GM18870 (cell line): ENCODE measurements at regions not wholly inside any gene's neighbourhood (a gene's known extent, or its start where the extent isn't known, plus 50 kb on each side); places are given as distances from the start of the nearest gene placed in this dataset.

Experiments
- ATAC-seq: cut with Tn5 transposase; IDR thresholded peaks from one replicate; pipeline ENCODE4 v1.9.1; 2021; ENCODE audit warnings: moderate library complexity; ENCODE audit not compliant: unreplicated experiment

DNA sequence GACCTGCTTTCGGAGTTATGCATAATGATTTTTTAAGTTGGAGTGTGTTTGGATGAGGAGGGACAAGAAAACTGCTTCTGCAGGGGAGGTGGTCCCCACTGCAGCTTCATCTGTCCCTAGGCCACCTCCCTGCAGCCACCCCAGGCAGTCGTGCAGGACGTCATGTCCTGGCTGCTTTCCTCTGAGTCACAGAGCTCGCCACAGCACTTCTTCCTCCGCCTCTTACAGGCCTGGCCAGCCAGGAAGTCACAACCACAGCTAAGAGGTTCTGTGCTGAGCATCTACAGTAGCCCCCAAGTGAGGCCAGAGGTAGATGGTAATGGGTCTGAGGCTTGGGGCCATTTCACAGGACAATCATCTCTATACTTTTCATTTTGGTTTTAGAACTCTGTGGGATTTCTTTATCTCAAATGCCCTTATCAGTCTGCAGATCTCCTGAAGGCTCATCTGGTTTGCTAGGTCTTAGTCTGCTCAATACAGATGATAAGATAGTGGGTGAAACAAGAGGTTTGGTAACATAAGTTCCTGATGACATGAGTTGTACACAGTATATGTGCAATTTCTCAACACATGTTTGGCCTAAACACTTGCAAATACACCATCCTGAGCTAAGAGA, 106.4 kb downstream of the ARF6 start:
- peak; percentile 51 for ATAC-seq

DNA sequence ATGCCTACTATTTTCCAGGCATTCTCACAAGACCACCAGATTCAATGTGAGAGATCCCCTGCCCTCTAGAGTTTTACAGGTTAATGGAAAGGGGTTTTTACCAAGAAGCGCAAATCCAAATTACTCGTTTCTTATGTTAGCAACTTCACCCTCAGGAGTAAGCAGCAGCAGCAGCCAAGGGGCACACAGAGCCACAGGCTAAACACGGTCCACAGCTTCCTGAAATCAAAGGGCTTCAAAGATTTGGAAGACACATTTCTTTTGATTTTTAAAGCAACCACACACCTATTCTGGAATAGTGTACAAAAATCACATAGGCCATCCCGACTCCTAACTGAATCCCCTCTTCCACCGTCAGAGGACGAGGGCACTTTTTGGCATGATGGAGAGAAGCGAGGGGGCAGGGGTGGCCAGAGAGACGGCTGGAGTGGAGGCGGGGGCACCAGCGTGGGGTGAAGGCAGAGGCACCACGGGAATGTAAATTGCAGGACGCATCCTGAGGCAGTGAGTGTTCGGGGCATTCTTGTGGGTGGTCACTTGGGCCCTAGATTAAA, 107.0 kb downstream of the ARF6 start:
- ATAC-seq = no peak

DNA sequence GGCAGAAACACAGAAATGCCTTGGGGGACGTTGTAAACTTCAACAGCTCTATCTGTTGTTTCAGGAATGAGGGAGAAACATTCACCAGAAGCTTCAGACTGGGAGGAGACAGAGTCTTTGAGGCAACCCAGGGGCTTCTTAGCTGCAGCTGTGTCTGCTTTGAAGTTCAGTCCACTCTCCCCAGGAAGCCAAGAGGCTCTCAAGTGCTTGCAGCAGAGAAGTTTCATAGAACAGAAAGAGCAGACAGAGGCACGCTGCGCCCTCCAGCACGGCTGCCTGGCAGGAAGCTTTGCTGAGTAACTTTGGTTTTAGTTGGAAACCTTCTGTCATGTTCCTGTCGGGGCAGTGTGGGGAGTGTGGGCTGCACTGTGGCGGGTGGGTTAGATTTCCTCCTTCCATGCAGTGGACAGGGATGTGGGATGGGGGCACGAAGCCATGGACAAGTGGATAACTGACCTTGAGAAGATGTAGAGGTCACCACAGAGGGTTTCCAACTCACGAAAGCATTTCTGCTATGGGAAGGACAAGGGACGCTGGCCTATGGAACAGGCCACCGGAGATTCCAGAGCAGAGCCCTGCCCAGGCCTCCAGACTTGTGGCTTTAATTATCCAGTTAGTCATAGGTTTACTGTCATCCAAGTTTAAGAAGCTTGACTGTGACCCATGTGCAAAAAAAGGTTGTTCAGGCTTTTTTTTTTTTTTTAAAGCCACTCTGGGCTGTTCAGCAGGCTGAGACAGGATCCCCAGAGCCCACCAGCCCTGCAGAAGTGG, 107.7 kb downstream of the ARF6 start:
- ATAC-seq = no peak

DNA sequence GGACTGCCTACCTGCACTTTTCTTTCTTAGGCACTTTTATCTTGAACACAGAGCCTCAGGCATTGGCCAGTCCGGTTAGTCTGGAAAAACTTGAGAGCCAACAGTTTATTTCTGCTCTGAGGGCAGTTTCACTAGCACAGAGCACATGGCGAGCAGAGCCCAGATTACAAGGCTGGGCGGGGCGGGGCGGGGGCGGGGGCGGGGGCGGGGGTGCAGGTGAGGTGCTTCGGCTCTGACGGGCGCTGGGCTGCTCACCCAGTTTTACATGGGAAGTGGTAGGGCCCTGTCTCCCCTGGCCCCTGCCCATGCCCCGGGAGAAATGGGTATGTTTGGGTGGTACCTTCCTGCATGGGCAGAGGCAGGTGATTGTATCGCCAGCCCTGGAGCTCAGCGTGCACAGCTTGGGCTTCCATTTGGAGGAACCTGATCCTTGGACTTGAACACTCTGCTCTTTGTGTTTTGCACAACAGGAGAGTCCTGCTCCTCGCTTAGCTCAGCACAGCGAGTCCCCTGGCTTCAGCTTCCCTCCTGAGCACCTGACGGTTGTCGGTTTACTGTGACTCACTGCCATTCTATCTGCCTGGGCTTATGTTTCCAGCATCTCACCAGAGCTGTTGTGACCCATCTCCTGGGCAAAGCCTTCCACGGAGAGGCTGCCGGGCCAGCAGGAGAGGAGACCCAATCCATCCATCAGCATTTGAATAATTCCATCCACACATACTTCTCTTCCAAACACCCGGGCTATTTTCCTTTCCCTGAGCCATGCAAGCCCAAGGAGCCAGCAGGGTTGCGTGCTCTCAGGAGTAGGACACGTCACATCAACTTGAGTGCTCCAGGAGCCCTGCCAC, 108.5 kb downstream of the ARF6 start:
- peak; percentile 18 for ATAC-seq

DNA sequence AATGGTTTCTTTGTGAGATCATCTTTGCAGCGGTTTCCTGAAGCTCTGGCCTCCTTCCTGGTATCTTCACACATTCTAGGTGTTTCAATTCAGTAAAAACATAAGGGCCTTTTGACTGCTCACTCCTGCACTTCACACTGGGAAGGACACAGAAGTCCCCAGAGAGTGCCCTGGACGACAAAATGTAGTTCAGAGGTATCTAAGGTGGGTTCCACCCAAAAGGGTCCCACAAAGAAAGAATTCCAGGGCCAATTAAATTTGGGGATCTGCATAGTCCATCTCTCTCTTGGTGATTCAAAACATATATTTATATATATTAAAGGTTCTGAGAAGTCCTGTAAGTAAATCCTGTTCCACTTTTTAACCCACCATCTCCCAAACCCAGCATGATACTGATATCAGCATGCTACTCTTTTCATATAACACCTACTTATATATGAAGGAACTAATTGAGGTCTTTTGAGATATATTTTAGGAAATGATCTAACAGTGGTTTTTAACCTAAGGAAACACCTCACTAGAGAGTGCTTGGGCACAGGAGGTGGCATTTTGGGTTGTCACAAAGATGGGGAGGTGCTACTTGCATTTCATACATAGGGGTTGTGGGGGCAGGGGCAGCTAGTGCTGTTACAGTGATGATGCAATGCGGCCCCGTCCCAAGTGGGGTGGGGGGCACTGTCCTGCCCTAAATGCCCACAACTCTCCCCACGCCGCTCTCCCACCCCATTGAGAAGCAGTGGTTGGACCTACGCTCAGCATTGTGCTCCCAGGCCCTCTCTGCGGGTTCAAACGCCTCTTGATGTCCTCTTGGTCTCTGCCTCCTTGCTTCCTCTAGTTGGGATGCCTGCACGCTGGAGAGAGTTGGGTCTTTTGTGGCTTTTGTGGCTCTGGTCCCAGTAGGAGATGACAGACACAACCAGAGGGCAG, 109.4 kb downstream of the ARF6 start:
- ATAC-seq = peak; percentile 30

DNA sequence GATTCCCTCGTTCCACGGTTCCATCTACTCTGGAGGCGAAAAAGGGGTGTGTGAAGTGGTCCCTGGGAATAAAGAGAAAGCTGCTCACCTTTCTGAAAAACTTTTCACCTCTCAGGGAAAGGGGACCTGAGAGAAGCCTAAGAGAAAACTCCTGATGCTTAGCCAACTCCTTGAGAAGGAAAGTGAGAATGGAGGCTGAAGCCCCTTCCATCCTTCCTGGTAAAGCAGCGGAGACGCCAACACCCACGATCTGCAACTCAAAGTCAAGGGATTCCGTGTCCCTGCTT, 110.0 kb downstream of the ARF6 start:
- no peak for ATAC-seq

DNA sequence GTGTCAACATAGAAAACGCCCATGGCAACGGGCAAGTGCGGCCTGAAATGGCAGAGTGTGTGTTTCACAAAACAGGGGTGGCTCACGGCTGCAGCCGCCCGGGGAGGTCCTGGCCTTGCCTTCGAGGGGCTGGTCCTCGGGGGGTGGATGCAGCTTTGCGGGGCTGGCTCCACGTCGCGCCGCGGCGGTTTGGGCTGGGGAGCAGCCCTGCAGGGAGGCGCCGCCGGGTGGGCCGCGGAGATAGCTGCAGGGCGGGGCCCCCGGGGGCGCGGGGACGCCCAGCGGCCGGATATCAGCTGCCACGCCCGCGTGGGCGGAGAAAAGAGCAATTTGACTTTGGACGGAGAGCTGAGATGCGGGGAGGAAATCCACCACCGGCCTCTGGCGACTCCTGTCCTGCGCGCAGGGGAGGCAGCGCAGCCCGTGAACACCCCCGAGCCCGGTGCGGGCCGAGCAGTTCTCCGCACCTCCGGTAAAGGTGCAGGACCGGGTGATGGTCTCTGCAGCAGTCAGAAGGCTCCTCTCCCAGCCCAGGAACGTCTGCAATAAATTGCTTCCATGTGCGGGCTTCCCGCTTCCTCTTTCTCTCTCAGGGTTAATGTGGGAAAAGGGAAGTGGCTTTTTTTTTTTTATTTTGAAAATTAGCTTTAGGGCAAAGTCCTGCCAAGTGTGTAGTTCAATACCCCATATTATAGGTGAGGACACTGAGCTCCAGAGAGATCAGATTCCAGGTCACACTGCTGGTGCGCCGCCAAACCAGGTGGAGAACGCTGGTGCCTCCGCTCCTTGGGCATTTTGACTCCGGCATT, 110.5 kb downstream of the ARF6 start:
- ATAC-seq = peak; percentile 29

DNA sequence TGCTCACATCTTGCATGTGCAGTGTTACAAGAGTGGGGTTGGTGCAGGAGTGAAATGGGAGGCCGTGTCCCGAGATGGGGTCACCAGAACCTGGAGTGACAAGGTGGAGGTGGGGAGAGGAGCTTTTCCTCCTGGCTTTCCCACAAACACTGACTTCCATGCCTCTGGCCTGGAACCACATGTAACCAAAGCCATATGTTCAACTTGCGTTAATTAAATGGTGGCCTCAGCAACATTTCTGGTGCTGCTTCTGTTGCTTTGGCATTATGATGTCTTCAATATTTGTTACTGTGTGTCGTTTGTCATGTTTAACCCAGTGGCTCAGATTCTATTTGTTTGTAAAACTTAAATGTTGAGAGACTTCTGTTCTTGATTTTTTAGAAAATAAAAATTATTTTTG, 110.2 kb downstream of the VCPKMT start:
- ATAC-seq = no peak

DNA sequence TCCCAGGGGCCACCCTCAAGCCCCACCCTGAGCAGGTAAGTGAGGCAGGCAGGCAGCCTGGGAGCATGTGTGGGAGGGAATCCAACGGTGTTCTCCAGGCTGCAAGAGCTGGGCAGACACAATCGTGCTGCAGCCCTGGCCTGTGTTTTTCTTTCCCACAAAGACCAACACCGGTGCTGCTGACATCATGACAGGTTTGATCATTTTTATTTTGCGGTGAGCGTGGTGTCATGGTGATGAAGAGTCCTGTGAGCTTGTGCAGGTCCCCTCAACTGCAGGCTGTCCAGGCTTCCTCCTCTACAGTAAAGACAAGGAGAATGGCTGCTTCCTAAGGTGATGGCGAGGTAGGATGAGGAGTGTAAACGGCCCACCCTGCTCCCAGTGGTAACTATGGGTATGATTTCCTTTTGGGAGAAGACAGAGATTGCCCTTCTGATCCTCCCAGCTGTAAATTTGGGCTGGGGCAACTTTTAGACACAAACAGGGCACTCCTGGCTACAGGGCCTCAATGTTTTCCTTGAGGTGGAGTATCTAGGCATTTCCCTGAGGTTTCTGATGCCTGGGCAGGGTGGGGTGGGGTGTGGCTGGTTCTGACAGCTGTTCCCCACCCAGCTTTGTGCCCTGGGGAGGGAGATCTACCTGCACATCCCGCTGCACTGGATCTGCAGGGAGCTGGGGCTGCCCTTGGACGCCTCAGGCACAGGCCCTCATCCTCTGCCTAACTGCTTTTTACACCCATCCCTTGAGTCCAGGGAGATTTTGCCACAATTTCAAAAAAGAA, 109.1 kb downstream of the VCPKMT start:
- ATAC-seq = no peak

DNA sequence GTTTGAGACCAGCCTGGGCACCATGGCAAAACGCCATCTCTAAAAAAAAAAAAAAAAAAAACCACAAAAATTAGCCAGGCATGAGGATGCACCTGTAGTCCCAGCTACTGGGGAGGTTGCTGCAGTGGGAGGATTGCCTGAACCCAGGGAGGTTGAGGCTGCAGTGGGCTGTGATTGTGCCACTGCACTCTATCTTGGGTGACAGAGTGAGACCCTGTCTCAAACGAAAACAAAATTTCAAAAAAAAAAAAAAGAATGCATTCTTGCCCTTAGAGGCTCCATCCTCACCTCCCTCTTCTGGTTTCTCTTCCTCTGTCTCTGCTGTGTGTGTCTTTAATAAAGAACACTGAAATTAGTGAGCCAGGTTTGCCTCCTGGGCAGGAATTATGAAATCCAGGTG, 107.8 kb downstream of the VCPKMT start:
- no peak for ATAC-seq

DNA sequence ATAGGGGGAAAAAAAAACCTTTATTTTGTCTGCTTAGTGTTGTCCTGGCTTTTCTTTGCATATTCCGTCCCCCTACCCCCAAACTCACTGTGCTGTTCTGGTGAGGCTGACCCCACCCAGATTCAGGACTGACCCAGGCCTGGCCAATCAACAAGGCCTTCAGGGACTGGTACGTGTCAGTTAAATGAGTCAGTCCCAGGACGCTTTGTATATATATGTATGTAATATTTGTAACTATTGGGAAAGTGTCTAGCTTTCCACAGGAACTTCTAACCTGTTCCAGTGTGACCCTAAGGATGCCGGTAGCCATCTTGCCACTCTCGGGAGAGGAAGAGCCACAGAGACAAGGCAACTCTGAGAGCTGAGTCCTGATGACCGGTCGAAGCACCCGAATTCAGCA, 107.4 kb downstream of the VCPKMT start:
- ATAC-seq = no peak

DNA sequence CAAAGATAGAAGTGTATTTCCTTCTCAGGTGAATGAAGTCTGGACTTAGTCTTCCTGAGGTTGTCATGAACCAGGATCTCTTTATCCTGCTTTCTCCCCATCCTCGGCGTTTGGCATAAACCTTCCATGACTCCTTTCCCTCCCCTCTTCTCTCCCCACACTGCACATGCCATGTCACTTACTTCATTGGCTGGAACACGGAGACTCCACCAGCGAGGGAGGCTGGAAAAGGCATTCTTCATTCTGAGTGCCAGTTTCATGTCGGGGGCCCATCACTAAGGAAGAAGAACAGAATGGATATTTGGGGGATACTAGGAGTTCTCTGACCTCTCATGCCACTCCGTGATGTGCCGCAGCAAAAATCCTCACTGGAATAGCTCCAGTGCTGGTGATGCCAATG, 105.6 kb downstream of the VCPKMT start:
- no peak for ATAC-seq

DNA sequence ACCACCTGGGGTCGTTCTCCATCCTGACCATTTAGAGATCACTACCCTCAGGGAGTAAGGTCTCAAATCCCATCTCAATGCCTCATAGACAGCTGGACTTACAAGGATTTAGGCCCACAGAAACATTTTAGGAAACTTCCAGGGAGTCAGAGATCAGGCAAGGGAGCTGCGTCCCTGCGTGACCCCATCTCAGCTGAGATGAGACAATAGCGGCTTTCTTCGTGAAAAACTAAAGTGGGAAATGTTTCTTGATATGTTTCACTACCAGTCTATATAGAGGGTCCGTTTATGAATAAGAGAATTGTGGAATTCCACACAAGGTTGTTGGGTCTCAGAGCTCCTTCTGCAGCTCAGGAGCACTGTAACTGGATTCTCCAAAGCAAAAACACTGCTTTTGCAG, 105.1 kb downstream of the VCPKMT start:
- ATAC-seq = no peak

DNA sequence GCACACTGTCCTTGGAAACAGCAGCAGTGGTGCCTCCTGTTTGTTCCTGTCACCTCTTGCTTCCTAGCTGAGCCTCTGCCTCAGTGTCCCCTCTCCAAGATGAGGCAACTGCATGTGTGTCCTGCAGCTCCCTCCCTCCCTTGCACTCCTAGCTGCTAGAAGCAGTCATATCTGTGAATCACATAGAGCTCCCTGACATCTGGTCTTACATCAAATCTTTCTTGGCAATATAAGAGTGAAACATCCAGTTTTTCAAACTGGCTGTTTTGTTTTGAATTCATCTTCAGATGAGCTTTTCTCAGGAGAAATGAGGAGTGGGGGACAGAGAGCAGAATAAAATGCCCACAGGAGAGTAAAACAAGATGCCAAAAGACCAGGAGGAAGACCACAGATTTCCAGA, 103.7 kb downstream of the VCPKMT start:
- no peak for ATAC-seq

DNA sequence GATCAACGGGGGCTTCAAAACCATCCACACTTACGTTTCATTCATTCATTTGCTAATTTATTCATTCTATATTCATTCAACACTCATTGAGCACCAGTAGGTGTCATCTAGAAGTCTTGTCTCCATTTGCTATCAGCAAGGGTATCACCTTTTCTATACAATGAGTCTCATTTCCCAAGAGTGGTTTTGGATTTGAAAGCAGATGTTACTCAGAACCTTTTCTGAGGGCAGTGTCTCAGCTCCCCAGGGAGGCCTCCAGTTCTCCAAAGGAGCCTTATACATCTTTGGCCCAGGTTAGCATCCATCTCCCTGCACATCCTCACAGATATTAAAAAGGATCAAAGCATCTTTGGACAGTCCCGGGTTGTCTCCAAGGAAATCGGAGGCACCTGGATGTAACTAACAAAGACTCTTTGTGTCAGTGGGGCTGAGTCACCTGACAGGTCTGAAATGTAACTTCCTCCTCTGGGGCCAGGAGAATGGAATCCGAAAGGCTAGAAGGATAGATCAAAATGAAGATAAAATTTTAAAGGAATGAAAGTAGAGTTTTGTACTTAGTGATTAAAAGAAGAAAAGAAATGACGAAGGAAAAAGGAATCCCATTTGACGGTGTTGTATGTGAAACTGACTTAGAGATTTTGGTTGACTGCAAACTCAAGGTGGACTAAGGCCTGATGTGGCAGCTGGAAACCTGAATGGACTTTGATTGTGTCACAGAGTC, 103.0 kb downstream of the VCPKMT start:
- ATAC-seq = no peak

DNA sequence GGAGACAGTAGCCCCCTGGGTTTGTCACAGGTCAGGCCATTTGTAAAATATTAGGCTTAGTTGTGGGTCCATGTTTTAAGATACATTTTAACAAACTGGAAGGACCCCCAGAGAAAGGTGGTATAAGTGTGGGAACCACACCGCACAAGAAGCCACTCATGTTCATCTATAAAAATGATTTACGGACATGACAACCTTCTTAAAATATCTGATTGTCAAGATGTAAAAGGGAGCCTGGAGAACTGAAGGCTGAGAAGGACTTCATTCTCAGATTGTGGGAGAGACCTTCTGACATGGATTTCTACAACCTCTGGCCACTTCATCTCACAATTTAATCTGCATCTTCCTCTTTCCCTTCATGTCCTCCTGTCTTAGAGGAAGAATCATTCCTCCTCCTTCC, 102.4 kb downstream of the VCPKMT start:
- ATAC-seq = no peak

DNA sequence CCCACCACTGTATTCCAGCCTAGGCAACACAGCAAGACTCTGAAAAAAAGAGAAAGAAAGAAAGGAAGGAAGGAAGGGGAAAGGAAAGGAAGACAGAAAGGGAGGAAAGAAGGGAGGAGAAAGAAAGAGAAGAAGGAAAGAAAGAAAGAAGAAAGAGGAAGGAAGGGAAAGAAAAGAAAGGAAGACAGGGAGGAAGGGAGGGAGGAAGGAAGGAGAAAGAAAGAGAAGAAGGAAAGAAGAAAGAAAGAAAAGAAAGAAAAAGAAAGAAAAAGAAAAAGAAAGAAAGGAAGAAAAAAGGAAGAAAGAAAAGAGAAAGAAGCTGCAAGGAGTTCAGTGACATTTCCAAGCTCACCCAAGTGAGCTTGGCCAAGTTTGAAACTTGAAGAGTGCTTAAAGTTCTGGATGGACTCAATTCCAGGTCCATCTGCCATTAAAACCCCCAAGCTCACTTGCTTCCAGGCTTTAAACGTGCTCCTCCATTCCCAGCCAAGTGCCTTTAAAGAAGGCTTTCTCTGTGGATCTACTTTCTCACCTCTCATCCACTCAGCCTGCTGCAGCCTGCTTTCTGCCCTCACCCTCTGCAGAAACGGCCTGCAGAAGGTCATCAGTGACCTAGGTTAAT, 101.5 kb downstream of the VCPKMT start:
- no peak for ATAC-seq

DNA sequence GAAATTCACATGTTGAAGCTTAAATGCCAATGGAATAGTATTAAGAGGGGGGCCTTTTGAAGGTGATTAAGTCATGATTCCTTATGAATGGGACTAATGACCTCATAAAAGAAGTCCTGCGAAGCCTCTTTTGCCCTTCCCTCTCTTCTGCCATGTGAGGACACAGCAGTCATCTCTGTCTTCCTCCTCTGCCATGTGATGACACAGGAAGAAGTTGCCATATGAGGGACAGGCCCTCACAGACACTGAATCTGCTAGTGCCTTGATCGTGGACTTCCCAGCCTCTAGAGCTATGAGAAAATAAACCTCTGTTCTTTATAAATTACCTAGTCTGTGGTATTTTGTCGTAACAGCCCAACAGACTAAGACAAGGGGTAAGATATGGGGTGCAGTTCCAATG, 100.7 kb downstream of the VCPKMT start:
- no peak for ATAC-seq
